IMR-90 (cell line): ENCODE measurements at regions not wholly inside any gene's neighbourhood (a gene's known extent, or its start where the extent isn't known, plus 50 kb on each side); places are given as distances from the start of the nearest gene placed in this dataset.

ENCODE experiments used
- ATAC-seq: fragments of 200-7000 bp; cut with Tn5 transposase; 2 replicates; pipeline ENCODE4 v1.9.1; 2020; ENCODE audit warnings: low read depth, mild to moderate bottlenecking, moderate library complexity
- BruUV-seq: library from RNA; stranded (reverse); fragments of 400-500 nt; replicated peaks from 2 replicates; lab custom pipeline; 2021; lab: Mats Ljungman, UMichigan
- CTCF ChIA-PET: fragments of 300-600 bp; formaldehyde crosslinking; extraction: SDS; loops from one replicate; lab custom pipeline; 2021; ENCODE audit warnings: antibody characterized with exemption; lab: Yijun Ruan, JAX
- POLR2A ChIA-PET: fragments of 300-600 bp; sonication (Branson Sonifier 250); formaldehyde crosslinking; loops from one replicate; lab custom pipeline; 2022; ENCODE audit warnings: antibody characterized with exemption; ENCODE audit not compliant: unreplicated experiment; lab: Charles Lee
- DNase-seq: peaks from one replicate; pipeline ENCODE4 v3.0.0; 2013
- H2AFZ ChIP-seq: replicated peaks from 2 replicates; pipeline ENCODE3; 2013; ENCODE audit warnings: low read length, mild to moderate bottlenecking; ENCODE audit not compliant: poor library complexity
- H2AK5ac ChIP-seq: 2 replicates; pipeline ENCODE4 v1.6.1; 2013; ENCODE audit warnings: low read depth, low read length, inconsistent platforms
- H2AK9ac ChIP-seq: replicated peaks from 2 replicates; pipeline ENCODE3; 2013; ENCODE audit warnings: mild to moderate bottlenecking, low read depth, low read length, moderate library complexity; ENCODE audit not compliant: poor library complexity
- H2BK120ac ChIP-seq: 2 replicates; pipeline ENCODE4 v1.6.1; 2013; ENCODE audit warnings: low read depth, low read length, inconsistent platforms
- H2BK15ac ChIP-seq: 3 replicates; pipeline ENCODE4 v1.6.1; 2013; ENCODE audit warnings: low read depth, low read length, inconsistent platforms
- H2BK20ac ChIP-seq: 2 replicates; pipeline ENCODE4 v1.6.1; 2013; ENCODE audit warnings: low read depth, mild to moderate bottlenecking, inconsistent platforms, low read length, moderate library complexity
- H2BK5ac ChIP-seq: 2 replicates; pipeline ENCODE4 v1.6.1; 2013; ENCODE audit warnings: mild to moderate bottlenecking, low read depth, low read length, inconsistent platforms; ENCODE audit not compliant: poor library complexity, severe bottlenecking
- H3K14ac ChIP-seq: replicated peaks from 2 replicates; pipeline ENCODE4 v1.6.1; 2013; ENCODE audit warnings: low read depth, low read length, inconsistent platforms
- H3K18ac ChIP-seq: 2 replicates; pipeline ENCODE4 v1.6.1; 2013; ENCODE audit warnings: low read depth, low read length, control low read depth
- H3K23ac ChIP-seq: 2 replicates; pipeline ENCODE4 v1.6.1; 2013; ENCODE audit warnings: low read depth, low read length, inconsistent platforms
- H3K27ac ChIP-seq: 2 replicates; pipeline ENCODE4 v1.5.1; 2013; ENCODE audit warnings: mild to moderate bottlenecking, control low read depth, low read length; ENCODE audit not compliant: insufficient read depth
- H3K27me3 ChIP-seq: 2 replicates; pipeline ENCODE4 v1.6.1; 2013; ENCODE audit warnings: low read length; ENCODE audit not compliant: control insufficient read depth, insufficient read depth
- H3K36me3 ChIP-seq: 2 replicates; pipeline ENCODE4 v1.6.1; 2013; ENCODE audit warnings: low read length, mixed read lengths; ENCODE audit not compliant: control insufficient read depth, insufficient read depth
- H3K4ac ChIP-seq: 2 replicates; pipeline ENCODE4 v1.6.1; 2013; ENCODE audit warnings: low read depth, low read length, inconsistent platforms
- H3K4me1 ChIP-seq: 2 replicates; pipeline ENCODE4 v1.6.1; 2013; ENCODE audit warnings: low read length, mixed read lengths; ENCODE audit not compliant: control insufficient read depth, insufficient read depth
- H3K4me2 ChIP-seq: 2 replicates; pipeline ENCODE4 v1.6.1; 2013; ENCODE audit warnings: low read depth, mild to moderate bottlenecking, control low read depth, low read length, moderate library complexity
- H3K4me3 ChIP-seq: 2 replicates; pipeline ENCODE4 v1.5.1; 2013; ENCODE audit warnings: low read depth, mild to moderate bottlenecking, control low read depth, low read length, moderate library complexity; ENCODE audit not compliant: insufficient read depth
- H3K56ac ChIP-seq: 2 replicates; pipeline ENCODE4 v1.6.1; 2013; ENCODE audit warnings: low read length, inconsistent platforms; ENCODE audit not compliant: insufficient read depth; ENCODE audit errors: extremely low read depth
- H3K79me1 ChIP-seq, 2 experiments: 2 replicates each; pipeline ENCODE4 v1.6.1; 2013; ENCODE audit warnings: low read length in 2 of 2, inconsistent platforms in 1 of 2, low read depth in 1 of 2
- H3K9ac ChIP-seq: 2 replicates; pipeline ENCODE4 v1.6.1; 2013; ENCODE audit warnings: low read depth, low read length, control low read depth
- H3K9me1 ChIP-seq: 2 replicates; pipeline ENCODE4 v1.6.1; 2013; ENCODE audit warnings: low read length, inconsistent platforms; ENCODE audit not compliant: insufficient read depth
- H3K9me3 ChIP-seq: 2 replicates; pipeline ENCODE4 v1.6.1; 2013; ENCODE audit warnings: low read length; ENCODE audit not compliant: control insufficient read depth, insufficient read depth
- H4K20me1 ChIP-seq: 2 replicates; pipeline ENCODE4 v1.6.1; 2013; ENCODE audit warnings: low read length, inconsistent platforms; ENCODE audit not compliant: insufficient read depth
- H4K5ac ChIP-seq: 2 replicates; pipeline ENCODE4 v1.6.1; 2013; ENCODE audit warnings: mild to moderate bottlenecking, low read depth, low read length, control low read depth
- H4K8ac ChIP-seq, 2 experiments: 2 replicates each; pipeline ENCODE4 v1.6.1; 2013; ENCODE audit warnings: low read depth in 2 of 2, low read length in 2 of 2, control low read depth in 1 of 2, inconsistent platforms in 1 of 2
- H4K91ac ChIP-seq: 2 replicates; pipeline ENCODE4 v1.6.1; 2013; ENCODE audit warnings: low read depth, low read length, inconsistent platforms; ENCODE audit not compliant: insufficient read depth
- BHLHE40 ChIP-seq: fragments of 150-350 bp; IDR thresholded peaks from 2 replicates; pipeline ENCODE4 v1.6.1; 2016; ENCODE audit warnings: mild to moderate bottlenecking, low read depth, low read length
- CEBPB ChIP-seq: IDR thresholded peaks from 2 replicates; pipeline ENCODE4 v1.6.1; 2012; ENCODE audit warnings: low read depth, low read length, improper control_type of control experiment
- CHD1 ChIP-seq: IDR thresholded peaks from 2 replicates; pipeline ENCODE4 v1.6.1; 2012; ENCODE audit warnings: low read depth, low read length, improper control_type of control experiment
- ELK1 ChIP-seq: fragments of 150-350 bp; IDR thresholded peaks from 2 replicates; pipeline ENCODE4 v1.6.1; 2016; ENCODE audit warnings: low read depth, mild to moderate bottlenecking, low read length, moderate library complexity, borderline replicate concordance
- FOS ChIP-seq: fragments of 150-350 bp; IDR thresholded peaks from 2 replicates; pipeline ENCODE4 v1.6.1; 2016; ENCODE audit warnings: low read depth, low read length
- MAFK ChIP-seq: IDR thresholded peaks from 2 replicates; pipeline ENCODE4 v1.6.1; 2012; ENCODE audit warnings: low read depth, low read length, improper control_type of control experiment
- MAZ ChIP-seq: IDR thresholded peaks from 2 replicates; pipeline ENCODE4 v1.6.1; 2012; ENCODE audit warnings: low read depth, mild to moderate bottlenecking, low read length, improper control_type of control experiment, moderate library complexity, borderline replicate concordance
- MXI1 ChIP-seq: IDR thresholded peaks from 2 replicates; pipeline ENCODE4 v1.6.1; 2012; ENCODE audit warnings: low read depth, mild to moderate bottlenecking, low read length, moderate library complexity, borderline replicate concordance
- NFE2L2 ChIP-seq: fragments of 150-350 bp; IDR thresholded peaks from 2 replicates; pipeline ENCODE4 v1.6.1; 2016; ENCODE audit warnings: low read depth, mild to moderate bottlenecking, low read length
- POLR2A ChIP-seq: IDR thresholded peaks from 2 replicates; pipeline ENCODE4 v1.6.1; 2012; ENCODE audit warnings: mild to moderate bottlenecking, low read depth, low read length
- RAD21 ChIP-seq: IDR thresholded peaks from 2 replicates; pipeline ENCODE4 v1.6.1; 2012; ENCODE audit warnings: low read length, improper control_type of control experiment
- RCOR1 ChIP-seq: IDR thresholded peaks from 2 replicates; pipeline ENCODE4 v1.6.1; 2012; ENCODE audit warnings: mild to moderate bottlenecking, low read length, improper control_type of control experiment; ENCODE audit not compliant: insufficient replicate concordance
- RFX5 ChIP-seq: IDR thresholded peaks from 2 replicates; pipeline ENCODE4 v1.8.0; 2012; ENCODE audit warnings: low read depth, mild to moderate bottlenecking, low read length, moderate library complexity
- SMC3 ChIP-seq: fragments of 150-350 bp; IDR thresholded peaks from 2 replicates; pipeline ENCODE4 v1.6.1; 2016; ENCODE audit warnings: low read depth, mild to moderate bottlenecking, antibody characterized with exemption, low read length, moderate library complexity
- WGBS, 2 experiments: methylation state at CpG; one replicate each; pipeline versions ENCODE4 v1.1.5 to v1.1.7; 2013; ENCODE audit warnings: missing lambda C conversion rate in 2 of 2; ENCODE audit not compliant: insufficient read length in 1 of 2; ENCODE audit errors: extremely low coverage in 2 of 2; 5-methylcytosine and 5-hydroxymethylcytosine counted together
- dilution Hi-C: fragments of 300-500 bp; cut with HindIII; formaldehyde crosslinking; loops from one replicate; pipeline ENCODE4 v1.14.3; 2018; ENCODE audit warnings: low sequenced_read_pairs; ENCODE audit not compliant: unreplicated experiment
- in situ Hi-C: fragments of 300-500 bp; cut with MboI; formaldehyde crosslinking; loops from 3 replicates; pipeline ENCODE4 v1.14.3; 2019; ENCODE audit warnings: low sequenced_read_pairs, inconsistent platforms, mixed read lengths
- intact Hi-C: fragments of 100-400 bp; cut with micrococcal nuclease; formaldehyde crosslinking; loops from 2 replicates; pipeline ENCODE4 v1.10.0; 2022
- TF ChIP-seq, protein P1 (sequence below): conservative IDR thresholded peaks from 2 replicates; pipeline ENCODE4 v1.5.1; 2012; ENCODE audit warnings: mild to moderate bottlenecking, low read depth, low read length, improper control_type of control experiment
- TF ChIP-seq, protein P2 (sequence below): fragments of 150-350 bp; IDR thresholded peaks from 2 replicates; pipeline ENCODE4 v1.6.1; 2017; ENCODE audit warnings: mild to moderate bottlenecking, antibody characterized with exemption, low read length, low read depth

- Histone ChIP-seq H3K4me1 (peaks cover 5% of the 10 kb centered on the region), H3K23ac (no peak overlapping the region), H4K8ac (no peak overlapping the region), H3K27me3 (peaks cover 2% of the 10 kb centered on the region; the same call in 1 of the 2 replicates), H3K9ac (no peak overlapping the region), H3K27ac (no peak overlapping the region), H3K79me1 (no peaks in the 10 kb centered on the region), H3K4ac (no peak overlapping the region; the same call in 1 of the 2 replicates), H4K91ac (no peak overlapping the region), H3K4me2 (no peak overlapping the region), H2AK5ac (no peak overlapping the region), H3K9me1 (no peaks in the 10 kb centered on the region; the same call in 1 of the 2 replicates), H3K56ac (no peak overlapping the region), H2BK15ac (no peak overlapping the region), H3K18ac (no peak overlapping the region), H2BK5ac (no peak overlapping the region), H3K4me3 (no peak overlapping the region), H3K9me3 (no peaks in the 10 kb centered on the region), H3K14ac (no peak overlapping the region), H2BK20ac (no peak overlapping the region), H2BK120ac (no peak overlapping the region), H4K5ac (no peak overlapping the region), H3K36me3 (no peaks in the 10 kb centered on the region), H2AFZ (no peak overlapping the region), H4K20me1 (no peaks in the 10 kb centered on the region), H2AK9ac (no peak overlapping the region)
- TF ChIP-seq NFE2L2 = no peak
- no peak for TF ChIP-seq MXI1
- TF ChIP-seq MAFK = no peak
- no peak for TF ChIP-seq CHD1
- TF ChIP-seq, protein P1, sequence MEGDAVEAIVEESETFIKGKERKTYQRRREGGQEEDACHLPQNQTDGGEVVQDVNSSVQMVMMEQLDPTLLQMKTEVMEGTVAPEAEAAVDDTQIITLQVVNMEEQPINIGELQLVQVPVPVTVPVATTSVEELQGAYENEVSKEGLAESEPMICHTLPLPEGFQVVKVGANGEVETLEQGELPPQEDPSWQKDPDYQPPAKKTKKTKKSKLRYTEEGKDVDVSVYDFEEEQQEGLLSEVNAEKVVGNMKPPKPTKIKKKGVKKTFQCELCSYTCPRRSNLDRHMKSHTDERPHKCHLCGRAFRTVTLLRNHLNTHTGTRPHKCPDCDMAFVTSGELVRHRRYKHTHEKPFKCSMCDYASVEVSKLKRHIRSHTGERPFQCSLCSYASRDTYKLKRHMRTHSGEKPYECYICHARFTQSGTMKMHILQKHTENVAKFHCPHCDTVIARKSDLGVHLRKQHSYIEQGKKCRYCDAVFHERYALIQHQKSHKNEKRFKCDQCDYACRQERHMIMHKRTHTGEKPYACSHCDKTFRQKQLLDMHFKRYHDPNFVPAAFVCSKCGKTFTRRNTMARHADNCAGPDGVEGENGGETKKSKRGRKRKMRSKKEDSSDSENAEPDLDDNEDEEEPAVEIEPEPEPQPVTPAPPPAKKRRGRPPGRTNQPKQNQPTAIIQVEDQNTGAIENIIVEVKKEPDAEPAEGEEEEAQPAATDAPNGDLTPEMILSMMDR = no peak
- TF ChIP-seq, protein P2, sequence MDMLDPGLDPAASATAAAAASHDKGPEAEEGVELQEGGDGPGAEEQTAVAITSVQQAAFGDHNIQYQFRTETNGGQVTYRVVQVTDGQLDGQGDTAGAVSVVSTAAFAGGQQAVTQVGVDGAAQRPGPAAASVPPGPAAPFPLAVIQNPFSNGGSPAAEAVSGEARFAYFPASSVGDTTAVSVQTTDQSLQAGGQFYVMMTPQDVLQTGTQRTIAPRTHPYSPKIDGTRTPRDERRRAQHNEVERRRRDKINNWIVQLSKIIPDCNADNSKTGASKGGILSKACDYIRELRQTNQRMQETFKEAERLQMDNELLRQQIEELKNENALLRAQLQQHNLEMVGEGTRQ = no peak
- TF ChIP-seq FOS = no peak
- TF ChIP-seq POLR2A = no peak
- no peak for TF ChIP-seq SMC3
- no peak for TF ChIP-seq CEBPB
- TF ChIP-seq BHLHE40 = no peak
- TF ChIP-seq ELK1 = no peak
- TF ChIP-seq RAD21 = no peak
- TF ChIP-seq MAZ = no peak
- TF ChIP-seq RCOR1 = no peak
- no peak for TF ChIP-seq RFX5
- intact Hi-C loops = no loop called here
- 100% methylated on average over 3 of the region's 6 CpGs; no CpG with 5 or more reads in 1 of the 2 experiments for WGBS, 2 experiments
- no TSS peak for BruUV-seq
- no peak for ATAC-seq
- POLR2A ChIA-PET = interaction anchor here (0.5 kb wide), 1 partner anchor 136 kb away, joined by 4 read pairs; no protein-coding TSS in a partner anchor
- CTCF ChIA-PET = no interaction called here
- in situ Hi-C loops = loop anchor here (25.0 kb wide), 1 partner anchor 1310 kb away; no protein-coding TSS in a partner anchor
- dilution Hi-C loops = no loop called here
- DNase-seq = no peak
Observed at GRCh38 chr14:94677747-94678146, 65.6 kb downstream of the SERPINA3 start.
